ENCODE measurements at regions not wholly inside any gene's neighbourhood (a gene's known extent, or its start where the extent isn't known, plus 50 kb on each side); places are given as distances from the start of the nearest gene placed in this dataset.
"Not testable (repeated sequence)": the region's sequence is repeated elsewhere in the genome, so short reads cannot be mapped to it uniquely, and the experiment has no call there.

- Histone ChIP-seq H3K27me3 (ENCODE audit: control insufficient read depth, insufficient read depth, low read length) (peaks cover 4% of the 10 kb centered on the region), H3K36me3 (ENCODE audit: control insufficient read depth, insufficient read depth, low read length) (no peaks in the 10 kb centered on the region), H3K4me3 (ENCODE audit: low read depth, low read length) (no peak overlapping the region)
- ChIA-PET CTCF (no interaction called here), POLR2A (no interaction called here)
- no peak for TF ChIP-seq CTCF (IDR thresholded peaks at IDR 0.05; ENCODE audit: insufficient read depth, low read depth, low read length)
- DNase-seq (ENCODE audit: low read depth): no peak
Measured at GRCh38 chr13:50467156-50468110, 376.1 kb downstream of the DLEU7 start.

- POLR2A ChIA-PET: no interaction called here
- no peak overlapping the region for H3K4me3 ChIP-seq (ENCODE audit: low read depth, low read length)
- peaks cover 4% of the 10 kb centered on the region for H3K27me3 ChIP-seq (ENCODE audit: control insufficient read depth, insufficient read depth, low read length)
- no peak for DNase-seq (ENCODE audit: low read depth)
- TF ChIP-seq CTCF (IDR thresholded peaks at IDR 0.05; ENCODE audit: insufficient read depth, low read depth, low read length): no peak
- no peaks in the 10 kb centered on the region for H3K36me3 ChIP-seq (ENCODE audit: control insufficient read depth, insufficient read depth, low read length)
- CTCF ChIA-PET: no interaction called here
Measured at GRCh38 chr13:50468849-50469669, 374.4 kb downstream of the DLEU7 start.

GRCh38 chr13:50473050-50473449 lies 370.4 kb downstream of the DLEU7 start:
- CTCF ChIA-PET; DNase-seq (ENCODE audit: low read depth); H3K27me3 ChIP-seq (ENCODE audit: control insufficient read depth, insufficient read depth, low read length); H3K36me3 ChIP-seq (ENCODE audit: control insufficient read depth, insufficient read depth, low read length); POLR2A ChIA-PET; H3K4me3 ChIP-seq (ENCODE audit: low read depth, low read length): not testable (repeated sequence)

- ChIA-PET CTCF (no interaction called here), POLR2A (no interaction called here)
- no peak for TF ChIP-seq CTCF (IDR thresholded peaks at IDR 0.05; ENCODE audit: insufficient read depth, low read depth, low read length)
- no peaks in the 10 kb centered on the region for H3K36me3 ChIP-seq (ENCODE audit: control insufficient read depth, insufficient read depth, low read length)
- no peak for DNase-seq (ENCODE audit: low read depth)
- H3K4me3 ChIP-seq (ENCODE audit: low read depth, low read length): no peak overlapping the region
- H3K27me3 ChIP-seq (ENCODE audit: control insufficient read depth, insufficient read depth, low read length): no peaks in the 10 kb centered on the region
Measured at GRCh38 chr13:50474088-50474662, 369.3 kb downstream of the DLEU7 start.

GRCh38 chr13:50476577-50477285 lies 366.8 kb downstream of the DLEU7 start:
- DNase-seq (ENCODE audit: low read depth): no peak
- ChIA-PET CTCF (interaction anchor here (0.7 kb wide), 1 partner anchor 377 kb away, joined by 3 read pairs; no protein-coding TSS in a partner anchor), POLR2A (no interaction called here)
- H3K4me3 ChIP-seq (ENCODE audit: low read depth, low read length): no peak overlapping the region
- H3K36me3 ChIP-seq (ENCODE audit: control insufficient read depth, insufficient read depth, low read length): no peaks in the 10 kb centered on the region
- no peak for TF ChIP-seq CTCF (IDR thresholded peaks at IDR 0.05; ENCODE audit: insufficient read depth, low read depth, low read length)
- no peaks in the 10 kb centered on the region for H3K27me3 ChIP-seq (ENCODE audit: control insufficient read depth, insufficient read depth, low read length)

All from BJ (cell line).